Tibial nerve (tissue), 4 donors: ENCODE measurements at regions not wholly inside any gene's neighbourhood (a gene's known extent, or its start where the extent isn't known, plus 50 kb on each side); places are given as distances from the start of the nearest gene placed in this dataset.

Experiments
- CTCF ChIP-seq, 5 experiments: fragments of 200-600 bp in 3 of 5; fragments of 450-650 bp in 2 of 5; sonication (generic) in 3 of 5; IDR thresholded peaks; one replicate each; pipeline ENCODE4 v1.5.1; 2016 to 2019; ENCODE audit warnings: antibody characterized with exemption in 5 of 5, mild to moderate bottlenecking in 3 of 5, moderate library complexity in 2 of 5
- EP300 ChIP-seq, 2 donors: sonication (generic); formaldehyde crosslinking; IDR thresholded peaks; one replicate each; pipeline ENCODE4 v1.6.1; 2017; ENCODE audit warnings: antibody characterized with exemption in 2 of 2, mild to moderate bottlenecking in 1 of 2

- TF ChIP-seq CTCF (IDR thresholded peaks at IDR 0.05) (no peak), EP300 (IDR thresholded peaks at IDR 0.05) (no peak)
These were observed 267.1 kb downstream of the GADD45G start for GRCh38 chr9:89871871-89872331.
